CD14-positive monocyte (primary cell): ENCODE measurements at regions not wholly inside any gene's neighbourhood (a gene's known extent, or its start where the extent isn't known, plus 50 kb on each side); places are given as distances from the start of the nearest gene placed in this dataset.

Experiments
- DNase-seq, 3 donors: peaks; one replicate each; pipeline ENCODE4 v3.0.0-alpha.2; 2011 to 2022
- H2AFZ ChIP-seq: 2 replicates; pipeline ENCODE4 v1.6.0; 2012; ENCODE audit warnings: mild to moderate bottlenecking, low read depth, low read length, inconsistent platforms; ENCODE audit not compliant: insufficient read depth, poor library complexity, severe bottlenecking
- H3K27ac ChIP-seq, 2 donors: 1 replicate in 1 of 2; 2 replicates in 1 of 2; pipeline ENCODE4 v1.5.1; 2012 to 2013; ENCODE audit warnings: low read length in 2 of 2, control low read depth in 1 of 2, inconsistent platforms in 1 of 2, low read depth in 1 of 2, mild to moderate bottlenecking in 1 of 2
- H3K27me3 ChIP-seq, 2 donors: one replicate each; pipeline versions ENCODE4 v1.6.0 to v1.6.1; 2011 to 2013; ENCODE audit warnings: low read length in 2 of 2; ENCODE audit not compliant: control insufficient read depth in 2 of 2, insufficient read depth in 2 of 2
- H3K36me3 ChIP-seq, 2 donors: replicated peaks in 1 of 2; 1 replicate in 1 of 2; 2 replicates in 1 of 2; pipeline versions ENCODE4 v1.5.1 to v1.6.1; 2012 to 2013; ENCODE audit warnings: low read length in 2 of 2, control low read depth in 1 of 2, inconsistent platforms in 1 of 2, mild to moderate bottlenecking in 1 of 2; ENCODE audit not compliant: insufficient read depth in 2 of 2, control insufficient read depth in 1 of 2
- H3K4me1 ChIP-seq, 2 donors: 1 replicate in 1 of 2; 2 replicates in 1 of 2; pipeline versions ENCODE4 v1.5.1 to v1.6.1; 2012 to 2013; ENCODE audit warnings: low read length in 2 of 2, control low read depth in 1 of 2, inconsistent platforms in 1 of 2, mild to moderate bottlenecking in 1 of 2, moderate library complexity in 1 of 2; ENCODE audit not compliant: insufficient read depth in 2 of 2, control insufficient read depth in 1 of 2
- H3K4me2 ChIP-seq: replicated peaks from 2 replicates; pipeline ENCODE3; 2012; ENCODE audit warnings: low read length, moderate library complexity, mild to moderate bottlenecking; ENCODE audit not compliant: poor library complexity, severe bottlenecking; ENCODE audit errors: extremely low read depth
- H3K4me3 ChIP-seq, 3 experiments: fragments of 200-600 bp in 1 of 3; sonication (generic) in 1 of 3; replicated peaks in 1 of 3; 1 replicate in 2 of 3; 2 replicates in 1 of 3; pipeline ENCODE4 v1.5.1; 2011 to 2013; ENCODE audit warnings: low read length in 3 of 3, mild to moderate bottlenecking in 3 of 3, control low read depth in 2 of 3, low read depth in 2 of 3, inconsistent platforms in 1 of 3, moderate library complexity in 1 of 3
- H3K79me2 ChIP-seq: 2 replicates; pipeline ENCODE4 v1.6.0; 2012; ENCODE audit warnings: mild to moderate bottlenecking, control low read depth, inconsistent platforms, low read length, moderate library complexity; ENCODE audit not compliant: insufficient read depth
- H3K9ac ChIP-seq: 2 replicates; pipeline ENCODE4 v1.6.0; 2017; ENCODE audit warnings: low read length, mild to moderate bottlenecking; ENCODE audit not compliant: insufficient read depth, poor library complexity, severe bottlenecking
- H3K9me3 ChIP-seq, 2 donors: replicated peaks in 1 of 2; 1 replicate in 1 of 2; 2 replicates in 1 of 2; pipeline versions ENCODE4 v1.5.1 to v1.6.1; 2012 to 2013; ENCODE audit warnings: low read length in 2 of 2, control low read depth in 1 of 2; ENCODE audit not compliant: control insufficient read depth in 1 of 2, insufficient read depth in 1 of 2
- H4K20me1 ChIP-seq: 2 replicates; pipeline ENCODE4 v1.6.0; 2012; ENCODE audit warnings: mild to moderate bottlenecking, low read length, control low read depth, moderate library complexity; ENCODE audit not compliant: insufficient read depth
- H3K27ac Mint-ChIP-seq, 7 donors: one replicate each; pipeline ENCODE4 v1.8.0; 2020; ENCODE audit warnings: mild to moderate bottlenecking in 7 of 7, mixed read lengths in 7 of 7, moderate library complexity in 6 of 7, inconsistent platforms in 2 of 7
- H3K27me3 Mint-ChIP-seq, 3 donors: one replicate each; pipeline ENCODE4 v1.8.0; 2021 to 2022; ENCODE audit warnings: low read depth in 3 of 3, mild to moderate bottlenecking in 3 of 3, mixed read lengths in 3 of 3, moderate library complexity in 3 of 3, inconsistent platforms in 1 of 3
- H3K36me3 Mint-ChIP-seq, 2 donors: one replicate each; pipeline ENCODE4 v1.8.0; 2020; ENCODE audit warnings: mixed read lengths in 2 of 2, inconsistent platforms in 1 of 2, mild to moderate bottlenecking in 1 of 2
- H3K4me1 Mint-ChIP-seq: one replicate; pipeline ENCODE4 v1.8.0; 2020; ENCODE audit warnings: mild to moderate bottlenecking, mixed read lengths
- H3K4me3 Mint-ChIP-seq, 2 donors: one replicate each; pipeline ENCODE4 v1.8.0; 2020; ENCODE audit warnings: mild to moderate bottlenecking in 2 of 2, mixed read lengths in 2 of 2, moderate library complexity in 1 of 2
- H3K9me3 Mint-ChIP-seq, 7 donors: one replicate each; pipeline ENCODE4 v1.8.0; 2020 to 2022; ENCODE audit warnings: mixed read lengths in 7 of 7, mild to moderate bottlenecking in 6 of 7, moderate library complexity in 6 of 7, inconsistent platforms in 2 of 7
- WGBS: methylation state at CpG from one replicate; pipeline ENCODE4 v1.1.5; 2013; ENCODE audit warnings: missing lambda C conversion rate; ENCODE audit not compliant: insufficient coverage; 5-methylcytosine and 5-hydroxymethylcytosine counted together
- intact Hi-C, 2 donors: fragments of 100-400 bp; cut with micrococcal nuclease; formaldehyde crosslinking; loops; one replicate each; pipeline versions ENCODE4 v1.15.0 to v1.15.1; 2023
- TF ChIP-seq, protein P1 (sequence below): fragments of 200-600 bp; IDR thresholded peaks from one replicate; pipeline ENCODE4 v1.8.0; 2022; ENCODE audit warnings: antibody characterized with exemption, mild to moderate bottlenecking

DNA sequence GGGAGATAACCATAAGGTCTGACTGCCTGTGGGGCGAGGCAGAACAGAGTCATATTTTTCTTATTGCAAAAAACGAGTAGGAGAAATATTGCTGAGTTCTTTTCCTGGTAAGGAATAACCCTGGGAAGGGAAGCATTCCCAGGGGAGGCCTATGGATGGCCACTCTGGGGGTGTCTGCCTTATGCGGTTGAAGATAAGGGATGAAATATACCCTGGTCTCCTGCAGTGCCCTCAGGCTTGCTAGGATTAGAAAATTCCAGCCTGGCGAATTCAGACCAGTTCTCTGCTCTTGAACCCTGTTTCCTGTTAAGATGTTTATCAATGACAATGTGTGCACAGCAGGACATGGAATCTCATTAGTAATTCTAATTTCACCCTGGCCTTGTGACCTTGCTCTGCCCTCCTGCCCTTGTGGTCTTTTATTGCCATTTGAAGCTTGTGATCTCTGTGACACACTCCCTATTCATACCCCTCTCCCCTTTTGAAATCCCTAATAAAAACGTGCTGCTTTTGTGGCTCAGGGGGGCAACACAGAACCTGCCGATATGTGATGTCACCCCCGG is 491.1 kb upstream of the EYS start:
- H3K4me1 Mint-ChIP-seq = no peaks in the 10 kb centered on the region

DNA sequence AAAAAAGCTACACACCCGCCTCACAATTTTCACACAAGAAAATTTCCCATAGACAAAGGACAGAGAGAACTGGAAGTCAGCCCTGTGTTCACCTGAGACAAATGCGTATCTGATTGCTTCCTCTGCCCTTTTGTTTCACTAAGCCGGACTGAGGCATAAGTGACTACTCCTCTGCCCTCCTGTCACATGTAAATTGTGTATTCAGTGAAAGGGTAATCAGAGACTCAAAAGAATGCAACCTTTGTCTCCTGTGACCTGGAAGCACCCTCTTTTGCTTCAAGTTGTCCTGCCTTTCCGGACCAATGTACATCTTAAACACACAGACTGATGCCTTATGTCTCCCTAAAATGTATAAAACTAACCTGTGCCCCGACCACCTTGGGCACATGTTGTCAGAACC is 483.8 kb upstream of the EYS start:
- H3K9me3 ChIP-seq = peaks cover 4 to 5% of the 10 kb centered on the region in 2 donors
- H2AFZ ChIP-seq = no peak overlapping the region
- Mint-ChIP-seq H3K4me1 (no peaks in the 10 kb centered on the region), H3K4me3 (no peak overlapping the region), H3K27me3 (no peaks in the 10 kb centered on the region), H3K36me3 (no peaks in the 10 kb centered on the region), H3K27ac (no peak overlapping the region), H3K9me3 (peaks cover 0 to 11% (median 2%) of the 10 kb centered on the region in 7 donors)
- H3K4me1 ChIP-seq = no peaks in the 10 kb centered on the region
- H3K9ac ChIP-seq = no peak overlapping the region
- H3K36me3 ChIP-seq = no peaks in the 10 kb centered on the region
- H3K27ac ChIP-seq = no peak overlapping the region
- H3K27me3 ChIP-seq = no peaks in the 10 kb centered on the region
- H4K20me1 ChIP-seq = no peaks in the 10 kb centered on the region
- no peak overlapping the region for H3K4me3 ChIP-seq
- WGBS = 72% methylated on average over 3 of the region's 5 CpGs
- no peak overlapping the region for H3K4me2 ChIP-seq
- intact Hi-C loops = no loop called here
- no peaks in the 10 kb centered on the region for H3K79me2 ChIP-seq
- TF ChIP-seq, protein P1, sequence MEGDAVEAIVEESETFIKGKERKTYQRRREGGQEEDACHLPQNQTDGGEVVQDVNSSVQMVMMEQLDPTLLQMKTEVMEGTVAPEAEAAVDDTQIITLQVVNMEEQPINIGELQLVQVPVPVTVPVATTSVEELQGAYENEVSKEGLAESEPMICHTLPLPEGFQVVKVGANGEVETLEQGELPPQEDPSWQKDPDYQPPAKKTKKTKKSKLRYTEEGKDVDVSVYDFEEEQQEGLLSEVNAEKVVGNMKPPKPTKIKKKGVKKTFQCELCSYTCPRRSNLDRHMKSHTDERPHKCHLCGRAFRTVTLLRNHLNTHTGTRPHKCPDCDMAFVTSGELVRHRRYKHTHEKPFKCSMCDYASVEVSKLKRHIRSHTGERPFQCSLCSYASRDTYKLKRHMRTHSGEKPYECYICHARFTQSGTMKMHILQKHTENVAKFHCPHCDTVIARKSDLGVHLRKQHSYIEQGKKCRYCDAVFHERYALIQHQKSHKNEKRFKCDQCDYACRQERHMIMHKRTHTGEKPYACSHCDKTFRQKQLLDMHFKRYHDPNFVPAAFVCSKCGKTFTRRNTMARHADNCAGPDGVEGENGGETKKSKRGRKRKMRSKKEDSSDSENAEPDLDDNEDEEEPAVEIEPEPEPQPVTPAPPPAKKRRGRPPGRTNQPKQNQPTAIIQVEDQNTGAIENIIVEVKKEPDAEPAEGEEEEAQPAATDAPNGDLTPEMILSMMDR = no peak
- no peak for DNase-seq

More for the DNA sequence above, 491.1 kb upstream of the EYS start:
- Mint-ChIP-seq H3K9me3 (peaks cover 0 to 16% (median 2%) of the 10 kb centered on the region in 7 donors), H3K27ac (no peak overlapping the region), H3K4me3 (no peak overlapping the region), H3K27me3 (no peaks in the 10 kb centered on the region), H3K36me3 (no peaks in the 10 kb centered on the region)
- peaks cover 13 to 15% of the 10 kb centered on the region in 2 donors for H3K9me3 ChIP-seq
- no peaks in the 10 kb centered on the region for H3K27me3 ChIP-seq
- 60% methylated on average over 4 of the region's 7 CpGs for WGBS
- H3K79me2 ChIP-seq = no peaks in the 10 kb centered on the region
- intact Hi-C loops = no loop called here
- H3K4me2 ChIP-seq = no peak overlapping the region
- H3K9ac ChIP-seq = no peak overlapping the region
- H3K36me3 ChIP-seq = no peaks in the 10 kb centered on the region
- H3K4me1 ChIP-seq = no peaks in the 10 kb centered on the region
- no peak overlapping the region for H3K27ac ChIP-seq
- TF ChIP-seq, protein P1 = no peak
- H2AFZ ChIP-seq = no peak overlapping the region
- DNase-seq = no peak
- H3K4me3 ChIP-seq = no peak overlapping the region
- no peaks in the 10 kb centered on the region for H4K20me1 ChIP-seq
